ENCODE measurements at regions not wholly inside any gene's neighbourhood (a gene's known extent, or its start where the extent isn't known, plus 50 kb on each side); places are given as distances from the start of the nearest gene placed in this dataset.

DNA sequence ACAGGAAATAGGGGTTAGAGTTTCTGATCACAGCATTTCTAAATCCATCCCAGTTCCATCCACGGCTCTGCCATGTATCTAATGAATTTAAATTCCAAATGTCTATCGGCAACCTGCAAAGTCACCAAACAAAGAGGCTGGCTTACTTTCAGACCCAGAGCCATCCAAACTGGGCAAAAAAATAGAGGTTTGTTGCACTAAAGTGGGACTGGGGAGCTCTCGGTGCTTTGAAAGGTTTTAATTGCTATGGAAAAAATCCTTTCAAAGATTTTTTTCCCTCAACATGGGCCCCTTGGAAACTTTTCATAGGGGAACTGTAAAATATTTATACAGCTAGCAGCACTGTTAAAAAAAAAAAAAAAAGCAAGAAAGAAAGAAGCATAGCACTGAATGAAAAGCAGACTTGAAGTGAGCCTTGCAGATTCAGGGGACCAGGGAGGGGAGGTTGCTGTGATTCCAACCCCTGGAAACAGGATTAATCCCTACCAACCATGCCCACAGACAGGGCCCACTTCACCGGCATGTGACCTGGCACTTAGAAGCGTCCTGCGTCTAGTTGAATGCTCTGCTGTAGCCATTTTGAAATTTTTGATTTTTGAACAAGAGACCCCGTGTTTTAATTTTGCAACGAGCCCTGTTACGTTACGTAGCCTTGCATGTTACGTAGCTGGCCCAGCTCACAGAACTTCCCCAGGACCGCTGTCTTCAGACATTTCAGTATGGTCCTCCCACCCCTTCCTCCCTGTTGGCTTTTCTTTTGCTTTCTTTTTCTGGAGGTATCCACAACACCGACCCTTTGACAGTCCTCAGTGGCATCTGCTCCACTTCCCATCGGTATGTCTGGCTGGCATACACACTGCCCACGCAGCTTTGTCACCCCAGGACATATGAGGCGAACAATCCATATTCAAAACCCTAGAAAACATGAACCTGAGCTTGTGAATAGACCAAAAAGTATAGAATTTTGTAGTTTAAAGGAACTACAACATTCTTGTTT lies 105.3 kb upstream of the NFIB start:
- Histone ChIP-seq H3K4me1 (no peaks in the 10 kb centered on the region), H3K9me3 (no peaks in the 10 kb centered on the region), H3K27me3 (no peaks in the 10 kb centered on the region), H3K4me3 (peak overlapping the region in 3 of 4 donors; percentile 11 to 21 (median 21)), H3K36me3 (no peaks in the 10 kb centered on the region), H3K27ac (no peak overlapping the region)
- DNase-seq (no peak), ATAC-seq (no peak)
- intact Hi-C loops (cut with DNase I; ENCODE audit: low total_unique reads) (no loop called here), in situ Hi-C loops (cut with MboI; ENCODE audit: low sequenced_read_pairs in 4 of 4) (loop anchor here in 1 of 4 donors (25.0 kb wide), 1 partner anchor 732 kb away; no protein-coding TSS in a partner anchor)
- TF ChIP-seq, protein P1, sequence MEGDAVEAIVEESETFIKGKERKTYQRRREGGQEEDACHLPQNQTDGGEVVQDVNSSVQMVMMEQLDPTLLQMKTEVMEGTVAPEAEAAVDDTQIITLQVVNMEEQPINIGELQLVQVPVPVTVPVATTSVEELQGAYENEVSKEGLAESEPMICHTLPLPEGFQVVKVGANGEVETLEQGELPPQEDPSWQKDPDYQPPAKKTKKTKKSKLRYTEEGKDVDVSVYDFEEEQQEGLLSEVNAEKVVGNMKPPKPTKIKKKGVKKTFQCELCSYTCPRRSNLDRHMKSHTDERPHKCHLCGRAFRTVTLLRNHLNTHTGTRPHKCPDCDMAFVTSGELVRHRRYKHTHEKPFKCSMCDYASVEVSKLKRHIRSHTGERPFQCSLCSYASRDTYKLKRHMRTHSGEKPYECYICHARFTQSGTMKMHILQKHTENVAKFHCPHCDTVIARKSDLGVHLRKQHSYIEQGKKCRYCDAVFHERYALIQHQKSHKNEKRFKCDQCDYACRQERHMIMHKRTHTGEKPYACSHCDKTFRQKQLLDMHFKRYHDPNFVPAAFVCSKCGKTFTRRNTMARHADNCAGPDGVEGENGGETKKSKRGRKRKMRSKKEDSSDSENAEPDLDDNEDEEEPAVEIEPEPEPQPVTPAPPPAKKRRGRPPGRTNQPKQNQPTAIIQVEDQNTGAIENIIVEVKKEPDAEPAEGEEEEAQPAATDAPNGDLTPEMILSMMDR (IDR thresholded peaks at IDR 0.05 in 4 of 5, conservative IDR thresholded peaks at IDR 0.05 in 1 of 5), result no peak
- TF ChIP-seq POLR2A (IDR thresholded peaks at IDR 0.05), result no peak

- no peaks in the 10 kb centered on the region for H3K4me1 ChIP-seq
- H3K4me3 ChIP-seq, result no peak overlapping the region
- H3K36me3 ChIP-seq, result no peaks in the 10 kb centered on the region
- intact Hi-C loops (cut with DNase I; ENCODE audit: low total_unique reads), result no loop called here
- TF ChIP-seq, protein P1 (IDR thresholded peaks at IDR 0.05 in 4 of 5, conservative IDR thresholded peaks at IDR 0.05 in 1 of 5), result no peak
- no peak for TF ChIP-seq POLR2A (IDR thresholded peaks at IDR 0.05)
- no peaks in the 10 kb centered on the region for H3K27me3 ChIP-seq
- H3K27ac ChIP-seq, result no peak overlapping the region
- in situ Hi-C loops (cut with MboI; ENCODE audit: low sequenced_read_pairs in 4 of 4), result loop anchor here in 1 of 4 donors (25.0 kb wide), 1 partner anchor 731 kb away; no protein-coding TSS in a partner anchor
- ATAC-seq (no peak), DNase-seq (no peak)
- H3K9me3 ChIP-seq, result no peaks in the 10 kb centered on the region
Measured at GRCh38 chr9:14418301-14418940, 104.5 kb upstream of the NFIB start.

GRCh38 chr9:14417237-14417636 lies 103.3 kb upstream of the NFIB start:
- no peak for DNase-seq
- in situ Hi-C loops (cut with MboI; ENCODE audit: low sequenced_read_pairs in 4 of 4), result loop anchor here in 1 of 4 donors (25.0 kb wide), 1 partner anchor 730 kb away; no protein-coding TSS in a partner anchor

GRCh38 chr9:14415947-14416346 lies 102.0 kb upstream of the NFIB start:
- H3K36me3 ChIP-seq, result no peaks in the 10 kb centered on the region
- in situ Hi-C loops (cut with MboI; ENCODE audit: low sequenced_read_pairs in 4 of 4) (loop anchor here in 1 of 4 donors (25.0 kb wide), 1 partner anchor 729 kb away; no protein-coding TSS in a partner anchor), intact Hi-C loops (cut with DNase I; ENCODE audit: low total_unique reads) (no loop called here)
- DNase-seq (no peak), ATAC-seq (no peak)
- H3K4me1 ChIP-seq, result no peaks in the 10 kb centered on the region
- no peaks in the 10 kb centered on the region for H3K9me3 ChIP-seq
- TF ChIP-seq POLR2A (IDR thresholded peaks at IDR 0.05), result no peak
- TF ChIP-seq, protein P1 (IDR thresholded peaks at IDR 0.05 in 4 of 5, conservative IDR thresholded peaks at IDR 0.05 in 1 of 5), result no peak
- H3K27ac ChIP-seq, result no peak overlapping the region
- H3K27me3 ChIP-seq, result no peaks in the 10 kb centered on the region
- no peak overlapping the region for H3K4me3 ChIP-seq

More at GRCh38 chr9:14417237-14417636, 103.3 kb upstream of the NFIB start:
- TF ChIP-seq POLR2A (IDR thresholded peaks at IDR 0.05), result no peak
- TF ChIP-seq, protein P1 (IDR thresholded peaks at IDR 0.05 in 4 of 5, conservative IDR thresholded peaks at IDR 0.05 in 1 of 5), result no peak
- no peak for ATAC-seq
- no peaks in the 10 kb centered on the region for H3K36me3 ChIP-seq
- H3K27me3 ChIP-seq, result no peaks in the 10 kb centered on the region
- intact Hi-C loops (cut with DNase I; ENCODE audit: low total_unique reads), result no loop called here
- no peaks in the 10 kb centered on the region for H3K4me1 ChIP-seq
- no peak overlapping the region for H3K27ac ChIP-seq
- no peak overlapping the region for H3K4me3 ChIP-seq
- H3K9me3 ChIP-seq, result no peaks in the 10 kb centered on the region

Measured in gastrocnemius medialis (tissue), 4 donors.